HG03108 (cell line): ENCODE measurements at regions not wholly inside any gene's neighbourhood (a gene's known extent, or its start where the extent isn't known, plus 50 kb on each side); places are given as distances from the start of the nearest gene placed in this dataset.
"Not testable (repeated sequence)": the region's sequence is repeated elsewhere in the genome, so short reads cannot be mapped to it uniquely, and the experiment has no call there.

Source experiments
- ATAC-seq: cut with Tn5 transposase; IDR thresholded peaks from one replicate; pipeline ENCODE4 v1.9.1; 2021; ENCODE audit warnings: moderate library complexity; ENCODE audit not compliant: unreplicated experiment

DNA sequence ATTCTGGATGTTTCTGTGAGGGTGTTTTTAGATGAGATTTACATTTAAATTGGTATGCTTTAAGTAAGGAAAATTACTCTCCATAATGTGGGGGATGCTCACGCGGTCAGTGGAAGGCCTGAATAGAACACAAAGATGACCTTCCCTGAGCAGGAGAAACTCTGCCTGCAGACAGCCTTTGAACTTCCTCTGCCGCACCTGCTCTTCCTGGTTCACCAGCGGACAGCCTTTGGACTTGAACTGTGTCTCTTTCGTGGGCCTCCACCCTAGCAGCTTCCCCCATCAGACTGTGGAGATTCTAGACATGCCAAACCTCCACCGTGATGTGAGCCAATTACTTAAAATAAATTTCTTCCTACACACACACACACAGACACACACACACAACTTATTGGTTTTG, 210.7 kb downstream of the EFCAB11 start:
- no peak for ATAC-seq

GRCh38 chr14:89740241-89740640, 214.3 kb downstream of the EFCAB11 start:
- no peak for ATAC-seq

DNA sequence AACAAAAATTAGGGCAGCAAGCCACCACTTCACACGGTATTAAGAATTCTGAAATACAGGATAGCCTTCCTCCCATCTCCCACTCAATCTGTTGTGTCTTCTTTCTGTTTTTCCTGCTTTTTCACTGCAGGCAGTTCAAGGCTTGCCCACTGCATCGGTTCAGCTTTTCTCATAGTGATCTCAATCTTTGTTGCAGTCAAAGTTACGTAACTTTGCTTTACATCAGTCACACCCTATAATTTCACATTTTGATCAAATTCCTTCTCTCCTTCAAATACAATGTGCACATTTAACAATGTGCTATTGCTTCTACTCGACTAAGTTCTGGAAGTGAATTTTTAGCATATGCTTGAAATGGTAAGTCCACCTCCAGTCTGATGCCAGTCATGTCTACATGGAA, 217.6 kb downstream of the EFCAB11 start:
- no peak for ATAC-seq

DNA sequence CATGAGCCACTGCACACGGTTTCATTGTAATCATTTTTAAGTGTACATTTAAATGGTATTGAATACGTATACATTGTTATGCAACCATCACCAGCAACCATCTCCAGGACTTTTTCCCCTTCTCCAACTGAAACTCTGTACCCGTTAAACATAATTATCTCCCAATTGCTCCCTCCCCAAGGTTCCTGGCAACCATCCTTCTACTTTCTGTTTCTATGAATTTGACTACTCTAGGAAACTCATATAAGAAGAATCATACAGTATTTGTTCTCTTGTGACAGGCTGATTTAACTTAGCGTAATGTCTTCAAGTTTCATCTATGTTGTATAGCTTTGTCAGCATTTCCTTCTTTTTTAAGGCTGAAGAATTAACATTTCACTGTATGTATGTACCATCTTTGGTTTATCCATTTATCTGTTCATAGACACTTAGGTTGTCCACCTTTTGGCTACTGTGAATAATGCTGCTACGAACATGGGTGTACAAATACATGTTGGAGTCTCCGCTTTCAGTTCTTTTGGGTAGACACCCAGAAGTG, 223.1 kb downstream of the EFCAB11 start:
- no peak for ATAC-seq

DNA sequence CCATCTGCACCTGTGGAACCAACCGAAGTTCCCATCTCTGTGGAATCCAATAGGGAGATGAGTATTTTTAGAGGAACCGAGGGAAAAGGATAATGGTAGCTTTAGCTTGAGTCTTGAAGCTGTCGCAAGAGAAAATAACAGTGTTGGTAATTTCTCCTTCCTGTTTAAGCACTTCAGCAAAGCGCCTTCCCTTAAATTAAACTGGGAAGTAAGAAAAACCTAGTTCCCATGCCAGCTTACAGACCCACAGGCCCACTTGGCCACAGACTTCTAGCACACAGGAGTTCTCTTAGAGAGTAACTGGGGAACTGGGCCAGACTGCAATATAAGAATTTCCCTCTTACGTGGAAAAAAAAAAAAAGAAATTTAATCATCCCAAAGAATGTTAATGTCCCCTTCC, 223.8 kb downstream of the EFCAB11 start:
- ATAC-seq = no peak

GRCh38 chr14:89728964-89729363, 225.6 kb downstream of the EFCAB11 start:
- no peak for ATAC-seq

- not testable (repeated sequence) for ATAC-seq
Observed at GRCh38 chr14:89726226-89726625, 228.3 kb downstream of the EFCAB11 start.

DNA sequence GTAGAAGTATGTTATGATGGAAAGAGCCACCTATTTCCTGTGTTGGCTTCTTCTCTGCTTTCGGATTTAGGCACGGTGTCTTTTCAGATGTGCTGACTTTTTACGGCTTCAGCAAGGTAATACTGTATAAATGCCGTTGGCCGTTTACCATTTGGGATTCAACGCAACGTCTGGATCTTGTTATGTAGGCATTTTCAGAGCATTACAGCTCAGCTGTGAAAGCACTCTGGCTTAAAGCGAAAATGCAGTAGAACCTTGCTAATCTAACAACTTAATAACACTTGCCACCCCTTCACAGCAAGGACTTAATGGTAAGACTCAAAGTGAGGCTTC, 229.9 kb downstream of the EFCAB11 start:
- no peak for ATAC-seq

DNA sequence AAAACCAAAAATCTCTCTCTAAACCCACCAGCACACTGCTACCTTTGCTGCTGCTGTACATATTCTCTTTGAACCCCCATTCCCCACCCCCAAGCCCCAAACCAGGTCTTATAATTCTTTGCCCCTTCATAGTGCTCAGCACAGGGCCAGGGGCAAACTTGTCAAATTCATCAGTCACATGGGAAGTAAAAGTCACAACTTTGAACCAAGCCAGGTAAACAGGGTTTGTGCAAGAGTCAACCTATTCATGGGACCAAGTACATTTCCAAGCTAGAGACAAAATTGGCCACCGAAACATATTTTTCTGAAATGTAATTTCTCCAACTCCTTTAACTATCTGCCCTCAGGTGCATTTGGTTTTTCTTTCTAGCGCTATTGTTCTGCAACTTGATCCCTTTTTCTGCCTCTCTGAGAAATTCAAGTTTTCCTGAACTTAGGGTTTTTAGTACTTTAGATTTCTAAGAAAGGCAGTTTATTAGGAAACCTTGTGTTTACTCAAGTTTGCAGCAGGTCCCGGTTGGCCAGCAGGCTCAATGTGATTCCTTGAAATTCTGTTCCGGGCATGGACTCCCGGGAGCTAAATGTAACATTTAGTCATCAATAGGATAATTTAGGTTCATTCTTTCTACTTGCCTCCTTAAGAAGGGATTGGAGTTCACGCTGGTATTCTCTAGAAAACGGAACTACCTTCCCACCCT, 230.5 kb downstream of the EFCAB11 start:
- ATAC-seq = no peak

GRCh38 chr14:89721956-89722355, 232.6 kb downstream of the EFCAB11 start:
- ATAC-seq = no peak

GRCh38 chr14:89720741-89721729, 233.5 kb downstream of the EFCAB11 start:
- peak; percentile 67 for ATAC-seq

DNA sequence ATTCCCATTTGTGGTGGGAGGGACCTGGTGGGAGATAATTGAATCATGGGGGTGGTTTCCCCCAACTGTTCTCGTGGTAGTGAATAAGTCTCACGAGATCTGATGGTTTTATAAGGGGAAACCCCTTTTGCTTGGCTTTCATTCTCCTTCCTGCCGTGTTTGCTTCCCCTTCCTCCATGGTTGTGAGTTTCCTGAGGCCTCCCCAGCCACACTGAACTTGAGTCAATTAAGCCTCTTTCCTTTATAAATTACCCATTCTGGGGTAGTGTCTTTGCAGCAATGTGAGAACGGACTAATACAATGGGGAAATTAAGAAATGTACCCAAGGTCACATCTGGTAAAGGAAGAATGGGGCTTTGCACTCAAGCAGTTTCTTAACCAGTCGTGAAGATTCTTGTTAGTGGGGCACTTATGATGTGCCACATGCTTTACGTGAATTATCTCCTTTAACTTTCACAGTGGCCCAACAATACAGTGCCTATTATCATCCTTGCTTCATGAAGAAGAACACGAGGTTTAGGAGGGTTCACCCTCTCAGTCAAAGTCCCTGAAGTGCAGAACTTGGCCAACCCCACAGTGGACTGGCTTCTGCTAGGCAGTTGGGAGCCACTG, 234.3 kb downstream of the EFCAB11 start:
- ATAC-seq = no peak

GRCh38 chr14:89719366-89720075, 235.0 kb downstream of the EFCAB11 start:
- ATAC-seq = no peak

- no peak for ATAC-seq
Observed at GRCh38 chr14:89708982-89709625, 245.4 kb downstream of the EFCAB11 start.

- ATAC-seq = no peak
Observed at GRCh38 chr14:89707086-89707485, 247.4 kb downstream of the EFCAB11 start.

DNA sequence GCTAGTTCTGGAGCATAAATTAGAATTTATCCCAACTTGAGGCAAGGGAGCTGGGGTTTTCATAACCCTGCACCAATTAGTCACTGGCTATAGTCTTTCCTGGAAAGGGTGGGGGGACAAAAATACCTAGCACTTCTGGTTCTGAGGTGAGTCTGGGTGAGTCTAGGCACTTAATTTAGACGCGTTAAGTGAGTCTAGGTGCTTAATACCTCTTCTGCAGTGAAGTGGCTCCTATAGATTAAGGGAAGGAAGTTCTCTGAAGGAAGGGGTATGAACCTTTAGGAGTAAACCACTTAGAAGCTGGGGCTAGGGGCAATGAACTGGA, 251.7 kb downstream of the EFCAB11 start:
- ATAC-seq = no peak

DNA sequence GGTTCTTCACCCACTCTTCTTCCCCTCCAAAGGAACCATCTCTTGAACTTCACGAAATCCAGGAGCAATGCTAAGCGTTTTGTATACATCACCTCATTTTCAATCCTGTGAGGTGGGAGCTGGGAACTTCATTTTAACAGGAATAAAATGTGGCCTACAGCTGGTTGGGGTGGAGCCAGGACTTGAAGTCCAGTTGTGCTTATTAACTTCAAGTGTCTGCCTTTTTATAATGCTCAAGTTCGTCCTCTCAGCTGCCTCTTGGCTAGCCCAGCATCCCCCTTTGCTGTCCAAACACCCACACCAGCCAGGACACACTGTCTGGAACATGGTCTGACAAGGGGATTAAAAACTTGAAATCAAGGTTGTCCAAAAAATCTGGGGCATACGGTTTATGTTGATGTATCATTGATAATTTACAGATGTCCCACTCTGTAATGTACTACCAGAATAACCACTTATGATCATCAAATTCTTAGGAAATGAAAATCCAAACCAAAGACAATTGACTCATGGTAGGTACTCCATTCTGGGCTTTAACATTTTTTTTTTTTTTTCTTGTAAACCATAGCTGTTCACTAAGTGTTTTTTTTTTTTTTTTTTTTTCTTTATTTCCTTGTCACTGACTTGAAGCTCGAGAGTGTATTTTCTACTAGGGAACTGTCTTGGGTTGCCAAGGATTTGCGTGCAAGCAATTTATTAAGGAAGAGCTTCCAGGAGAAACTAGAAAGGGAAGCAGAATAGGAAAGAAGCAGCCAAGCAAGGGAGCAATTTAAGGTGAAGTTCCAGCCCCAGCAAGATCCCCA, 252.3 kb downstream of the EFCAB11 start:
- ATAC-seq = no peak

GRCh38 chr14:89701211-89702043, 253.1 kb downstream of the EFCAB11 start:
- ATAC-seq = peak; percentile 78

DNA sequence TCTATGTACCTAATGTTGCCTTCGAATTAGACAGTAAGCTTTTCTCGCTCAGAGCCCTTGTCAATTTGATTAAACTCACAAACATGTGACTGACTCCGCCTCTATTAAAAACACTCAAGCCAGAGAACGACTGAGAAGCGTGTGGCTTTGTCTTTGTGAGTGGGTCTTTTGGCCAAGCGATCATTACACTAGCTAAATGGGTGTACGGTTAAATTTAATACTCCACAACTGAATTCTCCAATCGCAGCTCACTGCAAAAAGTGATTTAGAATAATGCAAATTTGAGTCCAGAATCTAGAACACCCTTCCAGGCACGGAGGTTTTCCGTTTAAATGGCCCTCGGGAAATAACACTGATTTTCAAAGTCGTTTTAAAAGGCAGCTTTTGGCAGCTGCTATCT, 253.7 kb downstream of the EFCAB11 start:
- no peak for ATAC-seq
